Ramos (cell line): ENCODE measurements at regions not wholly inside any gene's neighbourhood (a gene's known extent, or its start where the extent isn't known, plus 50 kb on each side); places are given as distances from the start of the nearest gene placed in this dataset.
"Not testable (repeated sequence)": the region's sequence is repeated elsewhere in the genome, so short reads cannot be mapped to it uniquely, and the experiment has no call there.

Experiments used
- in situ Hi-C: fragments of 300-500 bp; cut with MboI; formaldehyde crosslinking; loops from one replicate; pipeline ENCODE4 v1.14.3; 2022; ENCODE audit warnings: low sequenced_read_pairs; ENCODE audit not compliant: unreplicated experiment

DNA sequence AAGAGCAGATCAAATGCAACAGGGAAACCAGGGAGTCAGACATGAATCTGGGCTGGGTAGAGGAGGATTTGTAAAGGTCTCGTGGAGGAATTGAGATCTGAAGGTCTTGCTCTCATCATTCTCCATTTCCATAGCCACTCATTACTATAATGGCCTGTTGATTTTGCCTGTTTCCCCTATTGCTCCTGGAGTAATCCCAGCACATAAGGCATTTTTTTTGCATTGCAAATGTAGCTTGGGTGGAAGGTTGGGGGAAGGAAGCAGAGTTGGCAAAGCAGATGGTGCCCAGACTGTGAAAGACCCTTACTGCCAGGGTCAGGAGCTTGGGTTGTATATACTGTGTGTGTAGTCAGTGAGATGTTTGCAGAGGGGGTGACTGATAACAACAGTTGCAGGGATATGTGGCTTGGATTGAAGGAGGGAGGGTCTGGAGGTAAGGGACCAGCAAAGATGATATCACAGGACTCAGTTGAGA, 116.0 kb downstream of the TTC6 start:
- in situ Hi-C loops, result no loop called here

DNA sequence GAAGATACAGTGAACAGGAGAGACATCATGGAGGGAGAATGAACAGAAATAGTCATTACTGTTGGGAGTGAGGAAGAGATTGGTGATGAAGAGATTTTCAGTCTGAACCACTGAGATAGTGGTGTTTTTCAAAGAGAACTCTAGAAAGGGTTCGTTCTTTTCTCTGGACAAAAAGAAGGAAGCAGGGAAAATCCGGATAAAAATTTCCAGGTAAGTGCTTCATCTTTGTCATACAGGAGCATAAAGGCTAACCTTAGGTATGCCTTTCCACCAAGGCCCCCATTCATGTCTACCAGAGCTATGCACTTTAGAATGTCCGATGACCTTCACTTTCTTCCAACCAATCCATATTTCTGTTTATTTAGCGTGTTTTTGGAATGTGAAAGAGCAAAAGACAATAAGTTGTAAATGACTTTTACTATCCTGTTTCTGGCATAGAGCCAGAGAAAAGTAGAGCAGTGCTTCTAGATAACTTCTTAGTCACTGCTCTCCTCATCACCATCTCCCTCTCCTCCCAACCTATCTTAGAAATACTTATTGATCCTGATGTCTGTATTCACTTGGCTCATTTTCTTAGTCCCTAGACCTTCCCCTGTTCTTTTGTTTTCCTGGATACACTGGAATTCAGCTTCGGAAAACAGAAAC, 116.5 kb downstream of the TTC6 start:
- in situ Hi-C loops, result no loop called here

- in situ Hi-C loops, result not testable (repeated sequence)
Measured at GRCh38 chr14:37712476-37712860, 117.0 kb downstream of the TTC6 start.

GRCh38 chr14:37712976-37713431, 117.6 kb downstream of the TTC6 start:
- in situ Hi-C loops, result no loop called here

GRCh38 chr14:37720131-37720530, 124.7 kb downstream of the TTC6 start:
- in situ Hi-C loops, result no loop called here

GRCh38 chr14:37721976-37722659, 126.7 kb downstream of the TTC6 start:
- in situ Hi-C loops, result no loop called here

DNA sequence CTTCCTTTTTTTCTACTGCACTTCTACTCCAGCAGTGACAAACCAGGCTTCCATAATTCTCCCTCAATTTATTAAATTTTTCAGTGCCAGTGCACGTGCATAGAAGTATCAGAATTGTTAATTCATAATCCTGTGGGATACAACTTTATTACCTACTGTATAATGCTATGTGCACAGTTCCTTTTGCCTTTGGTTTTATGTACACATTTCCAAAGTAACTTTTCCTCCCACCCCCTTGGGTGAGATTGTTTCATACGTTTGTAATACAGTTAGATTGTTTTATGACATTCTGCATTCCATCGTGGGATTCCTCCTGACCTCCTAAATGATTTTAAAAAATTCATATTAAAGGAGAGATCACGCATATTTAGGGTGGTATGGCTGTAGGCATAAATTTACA, 128.1 kb downstream of the TTC6 start:
- in situ Hi-C loops, result no loop called here

DNA sequence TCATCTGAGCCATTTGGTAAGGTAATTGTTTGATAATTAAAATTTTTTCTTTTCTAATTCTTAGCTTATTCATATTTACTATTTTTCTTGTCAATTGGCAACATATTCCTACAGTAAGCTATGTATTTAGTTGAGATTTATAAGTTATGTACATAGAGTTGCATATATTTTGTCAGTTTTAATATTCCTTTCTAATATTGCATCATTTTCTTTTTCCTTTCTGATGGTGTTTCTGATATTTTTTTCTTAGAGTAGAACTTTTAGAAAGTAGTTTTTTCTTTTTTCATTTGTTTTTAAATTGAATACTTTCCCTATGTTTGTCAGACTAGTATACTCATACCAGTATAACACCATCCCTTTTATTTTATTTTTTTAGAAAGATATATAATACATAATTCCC, 131.3 kb downstream of the TTC6 start:
- in situ Hi-C loops, result no loop called here

DNA sequence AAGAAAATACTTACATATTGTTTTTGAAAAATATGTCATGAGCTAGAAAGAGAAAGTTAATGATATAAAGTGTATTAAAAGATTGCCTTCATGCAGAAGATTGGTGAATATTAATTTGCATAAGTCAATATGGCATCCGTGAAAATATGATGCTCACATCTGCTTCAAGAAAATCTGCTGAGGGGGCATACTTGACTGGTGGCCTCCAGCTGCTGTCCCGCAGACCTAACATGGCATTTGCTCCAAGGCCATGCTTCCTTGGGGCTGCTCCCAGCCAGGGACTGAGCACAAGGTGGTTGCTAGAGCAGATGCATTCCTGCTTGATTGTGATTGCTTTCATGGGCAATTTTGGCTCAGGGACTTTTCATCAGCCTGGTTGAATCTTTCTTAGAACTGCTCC, 133.8 kb downstream of the TTC6 start:
- in situ Hi-C loops, result no loop called here

DNA sequence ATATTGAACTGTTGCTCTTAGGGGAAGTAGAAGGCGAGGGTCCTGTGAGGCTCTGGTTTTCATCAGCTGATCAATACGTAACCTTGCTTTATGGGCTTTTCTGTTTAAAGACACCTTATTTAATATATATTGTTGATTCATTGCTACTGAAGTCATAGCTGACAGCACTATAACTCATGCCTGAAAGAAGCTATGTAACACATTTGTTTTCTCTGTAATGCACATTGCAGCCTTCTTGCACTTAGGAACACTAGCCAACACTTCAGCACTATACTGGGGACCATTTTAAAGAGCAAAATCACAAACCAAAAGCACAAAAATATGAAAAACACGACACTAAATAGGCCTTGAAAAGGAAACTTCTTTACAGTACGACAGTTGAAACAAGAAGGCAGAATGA, 135.7 kb downstream of the TTC6 start:
- in situ Hi-C loops, result no loop called here

GRCh38 chr14:37745657-37746056, 150.2 kb downstream of the TTC6 start:
- in situ Hi-C loops, result no loop called here

DNA sequence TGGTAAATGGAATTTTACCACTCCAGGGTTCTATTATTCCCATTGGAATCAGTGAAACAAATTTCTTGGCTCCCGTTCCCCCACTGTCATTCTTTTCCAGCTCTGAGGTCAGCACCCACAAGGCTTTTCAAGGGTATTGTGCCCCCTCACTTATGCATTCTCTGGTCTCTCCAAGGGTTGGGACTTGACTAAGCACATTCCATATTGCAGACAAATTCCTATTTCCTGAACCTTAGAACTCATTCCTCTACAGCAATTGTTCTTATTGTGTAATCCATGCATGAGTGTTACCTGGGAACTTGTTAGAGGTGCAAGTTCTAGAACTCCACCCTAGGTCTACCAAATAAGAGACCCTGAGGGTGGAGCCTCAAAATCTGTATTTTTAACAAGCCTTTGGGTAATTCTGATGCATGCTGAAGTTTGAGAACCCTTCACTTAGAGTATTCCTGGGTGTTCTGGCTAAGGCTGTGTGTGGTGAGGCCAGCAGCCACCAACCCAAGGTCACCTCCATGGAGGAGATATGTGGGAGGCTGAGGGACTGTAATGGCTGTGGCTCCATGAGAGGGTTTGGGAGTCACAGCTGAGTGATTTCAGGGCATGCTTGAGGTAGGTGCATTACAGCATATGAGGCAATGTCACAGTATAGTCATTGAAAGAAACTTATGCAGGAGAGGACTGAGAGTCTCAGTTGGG, 150.9 kb downstream of the TTC6 start:
- in situ Hi-C loops, result no loop called here

DNA sequence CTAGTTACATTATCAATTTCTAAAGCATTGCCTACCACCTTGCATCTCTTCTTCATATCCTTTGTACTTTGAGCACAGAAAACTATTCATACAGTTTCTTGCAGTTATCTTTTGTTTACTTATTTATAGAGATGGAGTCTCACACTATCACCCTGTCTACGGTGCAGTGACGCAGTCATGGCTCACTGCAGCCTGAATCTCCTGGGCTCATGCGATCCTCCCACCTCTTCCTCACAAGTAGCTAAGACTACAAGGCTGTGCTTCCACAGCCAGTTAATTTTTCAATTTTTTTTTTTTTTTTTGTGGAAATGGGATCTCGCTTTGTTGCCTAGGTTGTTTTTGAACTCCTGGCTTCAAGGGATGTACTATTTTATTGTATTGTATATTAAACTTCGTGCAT, 158.0 kb downstream of the TTC6 start:
- in situ Hi-C loops, result no loop called here

- in situ Hi-C loops, result not testable (repeated sequence)
Measured at GRCh38 chr14:37760275-37760674, 164.8 kb downstream of the TTC6 start.

GRCh38 chr14:37763266-37763665, 167.8 kb downstream of the TTC6 start:
- in situ Hi-C loops, result no loop called here

DNA sequence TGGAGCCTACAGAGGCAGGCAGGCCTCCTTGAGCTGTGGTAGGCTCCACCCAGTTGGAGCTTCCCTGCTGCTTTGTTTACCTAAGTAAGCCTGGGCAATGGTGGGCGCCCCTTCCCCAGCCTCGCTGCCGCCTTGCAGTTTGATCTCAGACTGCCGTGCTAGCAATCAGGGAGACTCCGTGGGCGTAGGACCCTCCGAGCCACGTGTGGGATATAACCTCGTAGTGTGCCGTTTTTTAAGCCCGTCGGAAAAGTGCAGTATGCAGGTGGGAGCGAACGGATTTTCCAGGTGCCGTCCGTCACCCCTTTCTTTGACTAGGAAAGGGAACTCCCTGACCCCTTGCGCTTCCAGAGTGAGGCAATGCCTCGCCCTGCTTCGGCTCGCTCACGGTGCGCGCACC, 176.9 kb downstream of the TTC6 start:
- in situ Hi-C loops, result not testable (repeated sequence)

GRCh38 chr14:37776791-37777499, 181.5 kb downstream of the TTC6 start:
- in situ Hi-C loops, result no loop called here

GRCh38 chr14:37778135-37778943, 182.9 kb downstream of the TTC6 start:
- in situ Hi-C loops, result no loop called here

GRCh38 chr14:37779480-37779879, 184.1 kb downstream of the TTC6 start:
- in situ Hi-C loops, result no loop called here

- in situ Hi-C loops, result not testable (repeated sequence)
Measured at GRCh38 chr14:37780731-37781130, 185.3 kb downstream of the TTC6 start.
